ENCODE measurements at regions not wholly inside any gene's neighbourhood (a gene's known extent, or its start where the extent isn't known, plus 50 kb on each side); places are given as distances from the start of the nearest gene placed in this dataset.

DNA sequence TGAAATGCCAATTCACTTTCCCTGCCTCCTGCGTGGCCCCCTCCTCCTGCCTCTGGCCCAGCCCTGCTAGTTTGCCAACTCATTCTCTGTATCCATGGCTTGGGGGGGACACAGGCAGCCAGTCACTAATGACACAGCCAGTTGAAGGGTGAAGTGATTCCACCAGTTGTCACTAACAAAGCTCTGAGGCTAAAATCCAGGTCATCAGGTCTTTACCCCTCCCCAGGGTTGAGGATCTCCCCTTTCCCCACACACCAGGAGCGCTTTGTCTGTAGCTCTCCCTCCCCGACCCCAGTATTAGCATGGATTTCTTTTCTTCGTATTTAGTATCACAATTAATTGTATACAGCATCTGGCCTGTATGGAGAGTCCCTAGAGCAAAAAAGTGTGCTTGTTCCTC is 394.1 kb downstream of the RRAGC start:
- no peaks in the 10 kb centered on the region for H3K79me2 ChIP-seq (ENCODE audit: control insufficient read depth, low read length)
- no peak for TF ChIP-seq CTCF (IDR thresholded peaks at IDR 0.05; ENCODE audit: low read depth, low read length, poor library complexity, severe bottlenecking)
- TF ChIP-seq EZH2phosphoT487 (IDR thresholded peaks at IDR 0.05; ENCODE audit: borderline replicate concordance, low read length): no peak
- no peak overlapping the region for H3K27ac ChIP-seq (ENCODE audit: low read depth, low read length)
- H3K9me3 ChIP-seq (ENCODE audit: control insufficient read depth, insufficient read depth, low read length): no peaks in the 10 kb centered on the region
- 0 out of 2 replicates have a peak, but pooled peaks cover 2% of the 10 kb centered on the region for H3K27me3 ChIP-seq (ENCODE audit: control insufficient read depth, low read length)
- no peaks in the 10 kb centered on the region for H3K9me2 ChIP-seq (replicated peaks; ENCODE audit: control insufficient read depth, low read length)
- H3K4me1 ChIP-seq (ENCODE audit: control insufficient read depth, low read length): no peaks in the 10 kb centered on the region
- no peak overlapping the region for H3K4me3 ChIP-seq (ENCODE audit: low read length)
- no peak overlapping the region for H3K4me2 ChIP-seq (ENCODE audit: low read length)
- H3K36me3 ChIP-seq (ENCODE audit: control insufficient read depth, low read length): no peaks in the 10 kb centered on the region
- H3F3A ChIP-seq (ENCODE audit: control insufficient read depth, insufficient read depth): no peaks in the 10 kb centered on the region
- no peaks in the 10 kb centered on the region for H4K20me1 ChIP-seq (ENCODE audit: control insufficient read depth, insufficient read depth, low read depth, low read length)

DNA sequence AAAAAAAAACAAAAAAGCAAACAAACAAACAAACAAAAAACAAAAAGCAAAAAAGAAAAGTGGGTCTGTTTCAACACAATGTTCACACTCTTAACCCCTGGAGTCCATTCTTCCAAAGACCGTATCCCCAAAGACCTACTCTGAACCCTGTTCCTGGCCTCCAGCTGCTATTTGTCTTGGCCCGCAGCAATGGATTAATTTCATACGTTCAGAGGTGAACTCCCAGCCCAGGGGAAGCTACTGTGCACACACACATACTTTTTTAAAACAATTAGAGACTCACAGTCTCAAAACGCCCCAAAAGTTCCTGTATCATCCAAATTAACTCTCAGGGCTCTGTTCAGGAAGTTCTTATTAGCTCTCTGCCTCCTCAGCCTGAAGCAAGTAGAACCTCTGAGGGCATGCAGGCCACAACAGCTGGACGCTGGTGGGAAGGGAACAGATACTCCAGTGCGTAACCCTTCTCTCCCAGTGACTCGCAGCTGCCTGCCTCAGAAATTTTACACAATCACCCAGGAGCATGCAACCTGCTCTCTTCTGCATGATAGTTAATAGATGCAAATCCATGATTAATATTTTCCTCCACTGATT is 395.4 kb downstream of the RRAGC start:
- Histone ChIP-seq H3K27ac (ENCODE audit: low read depth, low read length) (no peak overlapping the region), H3K4me2 (ENCODE audit: low read length) (no peak overlapping the region), H3K4me3 (ENCODE audit: low read length) (no peak overlapping the region), H4K20me1 (ENCODE audit: control insufficient read depth, insufficient read depth, low read depth, low read length) (no peaks in the 10 kb centered on the region), H3K4me1 (ENCODE audit: control insufficient read depth, low read length) (no peaks in the 10 kb centered on the region), H3K79me2 (ENCODE audit: control insufficient read depth, low read length) (no peaks in the 10 kb centered on the region), H3K36me3 (ENCODE audit: control insufficient read depth, low read length) (no peaks in the 10 kb centered on the region), H3K9me3 (ENCODE audit: control insufficient read depth, insufficient read depth, low read length) (no peaks in the 10 kb centered on the region), H3F3A (ENCODE audit: control insufficient read depth, insufficient read depth) (no peaks in the 10 kb centered on the region), H3K9me2 (replicated peaks; ENCODE audit: control insufficient read depth, low read length) (no peaks in the 10 kb centered on the region), H3K27me3 (ENCODE audit: control insufficient read depth, low read length) (0 out of 2 replicates have a peak, but pooled peaks cover 2% of the 10 kb centered on the region)
- no peak for TF ChIP-seq EZH2phosphoT487 (IDR thresholded peaks at IDR 0.05; ENCODE audit: borderline replicate concordance, low read length)
- TF ChIP-seq CTCF (IDR thresholded peaks at IDR 0.05; ENCODE audit: low read depth, low read length, poor library complexity, severe bottlenecking): no peak

GRCh38 chr1:38463074-38463473 is 396.5 kb downstream of the RRAGC start:
- Histone ChIP-seq H3K4me2 (ENCODE audit: low read length) (no peak overlapping the region), H4K20me1 (ENCODE audit: control insufficient read depth, insufficient read depth, low read depth, low read length) (no peaks in the 10 kb centered on the region), H3K4me1 (ENCODE audit: control insufficient read depth, low read length) (no peaks in the 10 kb centered on the region), H3K9me2 (replicated peaks; ENCODE audit: control insufficient read depth, low read length) (no peaks in the 10 kb centered on the region), H3F3A (ENCODE audit: control insufficient read depth, insufficient read depth) (no peaks in the 10 kb centered on the region), H3K36me3 (ENCODE audit: control insufficient read depth, low read length) (no peaks in the 10 kb centered on the region), H3K27ac (ENCODE audit: low read depth, low read length) (no peak overlapping the region), H3K79me2 (ENCODE audit: control insufficient read depth, low read length) (no peaks in the 10 kb centered on the region), H3K27me3 (ENCODE audit: control insufficient read depth, low read length) (0 out of 2 replicates have a peak, but pooled peaks cover 2% of the 10 kb centered on the region), H3K9me3 (ENCODE audit: control insufficient read depth, insufficient read depth, low read length) (no peaks in the 10 kb centered on the region), H3K4me3 (ENCODE audit: low read length) (no peak overlapping the region)
- TF ChIP-seq EZH2phosphoT487 (IDR thresholded peaks at IDR 0.05; ENCODE audit: borderline replicate concordance, low read length) (no peak), CTCF (IDR thresholded peaks at IDR 0.05; ENCODE audit: low read depth, low read length, poor library complexity, severe bottlenecking) (no peak)

All from DOHH2 (cell line).